Chondrocyte (in vitro differentiated cells): ENCODE measurements at regions not wholly inside any gene's neighbourhood (a gene's known extent, or its start where the extent isn't known, plus 50 kb on each side); places are given as distances from the start of the nearest gene placed in this dataset.

ENCODE experiments used
- DNase-seq: peaks from one replicate; pipeline ENCODE4 v3.0.0; 2021; ENCODE audit warnings: mixed read lengths, low spot score
- H3K27ac Mint-ChIP-seq: one replicate; pipeline ENCODE4 v1.8.0; 2021; ENCODE audit warnings: mild to moderate bottlenecking, moderate library complexity, mixed read lengths; ENCODE audit not compliant: unreplicated experiment
- H3K27me3 Mint-ChIP-seq: 2 replicates; pipeline ENCODE4 v1.8.0; 2021; ENCODE audit warnings: low read depth, mixed read lengths
- H3K36me3 Mint-ChIP-seq: 2 replicates; pipeline ENCODE4 v1.8.0; 2021; ENCODE audit warnings: low read depth, mixed read lengths
- H3K4me1 Mint-ChIP-seq: 2 replicates; pipeline ENCODE4 v1.8.0; 2021; ENCODE audit warnings: low read depth, mild to moderate bottlenecking, mixed read lengths
- H3K4me3 Mint-ChIP-seq: one replicate; pipeline ENCODE4 v1.8.0; 2021; ENCODE audit warnings: mild to moderate bottlenecking, moderate library complexity, mixed read lengths; ENCODE audit not compliant: unreplicated experiment
- H3K9me3 Mint-ChIP-seq: 2 replicates; pipeline ENCODE4 v1.8.0; 2021; ENCODE audit warnings: low read depth, mixed read lengths
- CTCF ChIP-seq: fragments of 200-600 bp; sonication (generic); IDR thresholded peaks from 2 replicates; pipeline ENCODE4 v1.5.0; 2021; ENCODE audit warnings: antibody characterized with exemption, mild to moderate bottlenecking, moderate library complexity

- no peak for DNase-seq
- no peaks in the 10 kb centered on the region for H3K9me3 Mint-ChIP-seq
- H3K4me3 Mint-ChIP-seq = peak overlapping the region; percentile 17
- peak overlapping the region; percentile 74 for H3K27ac Mint-ChIP-seq
- no peak for TF ChIP-seq CTCF
- H3K27me3 Mint-ChIP-seq = no peaks in the 10 kb centered on the region
- H3K36me3 Mint-ChIP-seq = no peaks in the 10 kb centered on the region
- H3K4me1 Mint-ChIP-seq = peaks cover 87% of the 10 kb centered on the region
These were observed 147.3 kb upstream of the DPH6 start for GRCh38 chr15:35693286-35693685.

GRCh38 chr15:35693886-35694285 is 147.9 kb upstream of the DPH6 start:
- no peak overlapping the region for H3K4me3 Mint-ChIP-seq
- H3K27me3 Mint-ChIP-seq = no peaks in the 10 kb centered on the region
- DNase-seq = no peak
- peak overlapping the region; percentile 74 for H3K27ac Mint-ChIP-seq
- H3K36me3 Mint-ChIP-seq = no peaks in the 10 kb centered on the region
- no peaks in the 10 kb centered on the region for H3K9me3 Mint-ChIP-seq
- peaks cover 89% of the 10 kb centered on the region for H3K4me1 Mint-ChIP-seq
- TF ChIP-seq CTCF = no peak

GRCh38 chr15:35695003-35695402 is 149.0 kb upstream of the DPH6 start:
- Mint-ChIP-seq H3K4me3 (no peak overlapping the region), H3K36me3 (no peaks in the 10 kb centered on the region), H3K9me3 (no peaks in the 10 kb centered on the region), H3K27ac (no peak overlapping the region), H3K4me1 (peaks cover 80% of the 10 kb centered on the region), H3K27me3 (no peaks in the 10 kb centered on the region)
- no peak for DNase-seq
- TF ChIP-seq CTCF = no peak

GRCh38 chr15:35696767-35697231 is 150.8 kb upstream of the DPH6 start:
- Mint-ChIP-seq H3K27me3 (no peaks in the 10 kb centered on the region), H3K36me3 (no peaks in the 10 kb centered on the region), H3K27ac (peak overlapping the region; percentile 61), H3K4me3 (peak overlapping the region; percentile 0), H3K9me3 (no peaks in the 10 kb centered on the region), H3K4me1 (peaks cover 62% of the 10 kb centered on the region)
- no peak for TF ChIP-seq CTCF
- no peak for DNase-seq

GRCh38 chr15:35697549-35698299 is 151.8 kb upstream of the DPH6 start:
- H3K27me3 Mint-ChIP-seq = no peaks in the 10 kb centered on the region
- no peaks in the 10 kb centered on the region for H3K9me3 Mint-ChIP-seq
- H3K4me3 Mint-ChIP-seq = peak overlapping the region; percentile 24
- peaks cover 56% of the 10 kb centered on the region for H3K4me1 Mint-ChIP-seq
- H3K27ac Mint-ChIP-seq = peak overlapping the region; percentile 61
- no peaks in the 10 kb centered on the region for H3K36me3 Mint-ChIP-seq
- peak; percentile 75 for TF ChIP-seq CTCF
- DNase-seq = no peak
